SK-N-MC (cell line): ENCODE measurements at regions not wholly inside any gene's neighbourhood (a gene's known extent, or its start where the extent isn't known, plus 50 kb on each side); places are given as distances from the start of the nearest gene placed in this dataset.

Experiments
- DNase-seq: peaks from one replicate; pipeline ENCODE4 v3.0.0-alpha.2; 2011; ENCODE audit warnings: low read depth, low spot score
- H3K27ac ChIP-seq: fragments of 200-600 bp; sonication (generic); 2 replicates; pipeline ENCODE4 v1.5.1; 2016; ENCODE audit warnings: mixed run types
- H3K36me3 ChIP-seq: fragments of 200-600 bp; sonication (generic); 2 replicates; pipeline ENCODE4 v1.6.1; 2017; ENCODE audit warnings: antibody characterized with exemption, low read length, mixed read lengths; ENCODE audit not compliant: insufficient read depth
- H3K4me3 ChIP-seq: fragments of 200-600 bp; sonication (generic); 2 replicates; pipeline ENCODE4 v1.5.1; 2016
- H3K9ac ChIP-seq: fragments of 200-600 bp; sonication (generic); 2 replicates; pipeline ENCODE4 v1.8.0; 2017; ENCODE audit warnings: mixed run types, mixed read lengths; ENCODE audit not compliant: insufficient read length
- H3K9me3 ChIP-seq: fragments of 200-600 bp; sonication (generic); 2 replicates; pipeline ENCODE4 v1.6.1; 2017; ENCODE audit warnings: low read depth, mild to moderate bottlenecking, antibody characterized with exemption, low read length, moderate library complexity, mixed read lengths
- EZH2 ChIP-seq: fragments of 200-600 bp; sonication (generic); IDR thresholded peaks from one replicate; pipeline ENCODE4 v1.6.1; 2017; ENCODE audit warnings: antibody characterized with exemption
- FOXP2 ChIP-seq: optimal IDR thresholded peaks from 2 replicates; pipeline ENCODE3; 2011; ENCODE audit warnings: mild to moderate bottlenecking, moderate library complexity; ENCODE audit not compliant: insufficient read depth; ENCODE audit errors: extremely low read length, control extremely low read depth
- POLR2AphosphoS5 ChIP-seq: IDR thresholded peaks from 2 replicates; pipeline ENCODE4 v1.6.1; 2012; ENCODE audit warnings: mild to moderate bottlenecking, low read depth, low read length, borderline replicate concordance

- Histone ChIP-seq H3K9me3 (no peaks in the 10 kb centered on the region), H3K9ac (no peak overlapping the region), H3K4me3 (no peak overlapping the region), H3K27ac (no peak overlapping the region), H3K36me3 (no peaks in the 10 kb centered on the region)
- no peak for DNase-seq
- TF ChIP-seq FOXP2 (no peak), EZH2 (no peak), POLR2AphosphoS5 (no peak)
Observed at GRCh38 chr17:77706938-77707337, 251.6 kb upstream of the TNRC6C start.

GRCh38 chr17:77707546-77707945, 251.0 kb upstream of the TNRC6C start:
- TF ChIP-seq POLR2AphosphoS5 = no peak
- no peak for TF ChIP-seq EZH2
- no peak for TF ChIP-seq FOXP2
- no peak overlapping the region for H3K27ac ChIP-seq
- no peak for DNase-seq
- H3K9ac ChIP-seq = no peak overlapping the region
- no peaks in the 10 kb centered on the region for H3K9me3 ChIP-seq
- no peaks in the 10 kb centered on the region for H3K36me3 ChIP-seq
- H3K4me3 ChIP-seq = no peak overlapping the region

GRCh38 chr17:77708049-77708448, 250.5 kb upstream of the TNRC6C start:
- Histone ChIP-seq H3K9ac (no peak overlapping the region), H3K36me3 (no peaks in the 10 kb centered on the region), H3K4me3 (no peak overlapping the region), H3K27ac (no peak overlapping the region), H3K9me3 (no peaks in the 10 kb centered on the region)
- TF ChIP-seq FOXP2 (no peak), EZH2 (no peak), POLR2AphosphoS5 (no peak)
- DNase-seq = no peak

GRCh38 chr17:77708936-77709335, 249.6 kb upstream of the TNRC6C start:
- TF ChIP-seq EZH2 (no peak), POLR2AphosphoS5 (no peak), FOXP2 (no peak)
- no peak overlapping the region for H3K9ac ChIP-seq
- no peak overlapping the region for H3K4me3 ChIP-seq
- H3K9me3 ChIP-seq = no peaks in the 10 kb centered on the region
- DNase-seq = no peak
- H3K36me3 ChIP-seq = no peaks in the 10 kb centered on the region
- H3K27ac ChIP-seq = no peak overlapping the region

GRCh38 chr17:77709594-77709993, 248.9 kb upstream of the TNRC6C start:
- DNase-seq = no peak
- Histone ChIP-seq H3K9ac (no peak overlapping the region), H3K4me3 (no peak overlapping the region), H3K36me3 (no peaks in the 10 kb centered on the region), H3K27ac (no peak overlapping the region), H3K9me3 (no peaks in the 10 kb centered on the region)
- no peak for TF ChIP-seq EZH2
- no peak for TF ChIP-seq FOXP2
- TF ChIP-seq POLR2AphosphoS5 = no peak

GRCh38 chr17:77712578-77712977, 245.9 kb upstream of the TNRC6C start:
- Histone ChIP-seq H3K27ac (no peak overlapping the region), H3K9me3 (peaks cover 3% of the 10 kb centered on the region; the same call in 1 of the 2 replicates), H3K9ac (no peak overlapping the region), H3K4me3 (no peak overlapping the region), H3K36me3 (no peaks in the 10 kb centered on the region)
- no peak for DNase-seq
- no peak for TF ChIP-seq EZH2
- no peak for TF ChIP-seq POLR2AphosphoS5
- TF ChIP-seq FOXP2 = no peak

GRCh38 chr17:77716289-77716926, 242.1 kb upstream of the TNRC6C start:
- peaks cover 3% of the 10 kb centered on the region; the same call in 1 of the 2 replicates for H3K9me3 ChIP-seq
- no peaks in the 10 kb centered on the region for H3K36me3 ChIP-seq
- H3K9ac ChIP-seq = no peak overlapping the region
- H3K4me3 ChIP-seq = no peak overlapping the region
- no peak for TF ChIP-seq FOXP2
- TF ChIP-seq EZH2 = no peak
- TF ChIP-seq POLR2AphosphoS5 = no peak
- no peak for DNase-seq
- no peak overlapping the region for H3K27ac ChIP-seq

GRCh38 chr17:77717941-77718668, 240.4 kb upstream of the TNRC6C start:
- no peak overlapping the region for H3K27ac ChIP-seq
- DNase-seq = no peak
- H3K9ac ChIP-seq = no peak overlapping the region
- peaks cover 3% of the 10 kb centered on the region; the same call in 1 of the 2 replicates for H3K9me3 ChIP-seq
- H3K4me3 ChIP-seq = no peak overlapping the region
- TF ChIP-seq FOXP2 (no peak), POLR2AphosphoS5 (no peak), EZH2 (no peak)
- H3K36me3 ChIP-seq = no peaks in the 10 kb centered on the region

- no peak for DNase-seq
Observed at GRCh38 chr17:77718669-77718961, 239.9 kb upstream of the TNRC6C start.

More at GRCh38 chr17:77718669-77718961, 239.9 kb upstream of the TNRC6C start:
- H3K27ac ChIP-seq = no peak overlapping the region
- TF ChIP-seq POLR2AphosphoS5 (no peak), EZH2 (no peak), FOXP2 (no peak)
- no peaks in the 10 kb centered on the region for H3K36me3 ChIP-seq
- H3K4me3 ChIP-seq = no peak overlapping the region
- H3K9me3 ChIP-seq = peaks cover 3% of the 10 kb centered on the region; the same call in 1 of the 2 replicates
- no peak overlapping the region for H3K9ac ChIP-seq
